ENCODE measurements at regions not wholly inside any gene's neighbourhood (a gene's known extent, or its start where the extent isn't known, plus 50 kb on each side); places are given as distances from the start of the nearest gene placed in this dataset.
"Not testable (repeated sequence)": the region's sequence is repeated elsewhere in the genome, so short reads cannot be mapped to it uniquely, and the experiment has no call there.

DNA sequence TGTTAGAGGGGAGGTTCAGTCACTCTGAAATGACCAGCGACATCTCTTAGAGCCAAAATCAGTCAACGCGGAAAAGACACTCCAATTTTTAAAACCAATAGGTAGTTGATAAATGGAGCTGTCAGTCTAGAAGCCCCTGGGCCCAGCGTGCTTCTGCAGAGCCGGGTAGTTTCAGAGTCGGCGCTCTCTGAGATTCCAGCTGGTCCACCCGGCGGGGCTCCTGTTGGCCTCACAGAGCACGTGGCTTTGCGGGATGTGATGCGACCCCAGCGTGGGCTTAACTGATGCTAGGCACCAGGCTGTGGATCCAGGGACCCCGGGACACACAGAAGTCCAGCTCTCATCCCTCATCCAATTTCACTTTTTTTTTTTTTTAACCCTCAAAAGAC is 245.9 kb downstream of the BCL2L11 start:
- TF ChIP-seq POLR2A (IDR thresholded peaks at IDR 0.05; ENCODE audit: low read depth, low read length); MAFK (IDR thresholded peaks at IDR 0.05; ENCODE audit: low read depth, low read length); RAD21 (IDR thresholded peaks at IDR 0.05; ENCODE audit: low read length): not testable (repeated sequence)
- TF ChIP-seq, protein P1, sequence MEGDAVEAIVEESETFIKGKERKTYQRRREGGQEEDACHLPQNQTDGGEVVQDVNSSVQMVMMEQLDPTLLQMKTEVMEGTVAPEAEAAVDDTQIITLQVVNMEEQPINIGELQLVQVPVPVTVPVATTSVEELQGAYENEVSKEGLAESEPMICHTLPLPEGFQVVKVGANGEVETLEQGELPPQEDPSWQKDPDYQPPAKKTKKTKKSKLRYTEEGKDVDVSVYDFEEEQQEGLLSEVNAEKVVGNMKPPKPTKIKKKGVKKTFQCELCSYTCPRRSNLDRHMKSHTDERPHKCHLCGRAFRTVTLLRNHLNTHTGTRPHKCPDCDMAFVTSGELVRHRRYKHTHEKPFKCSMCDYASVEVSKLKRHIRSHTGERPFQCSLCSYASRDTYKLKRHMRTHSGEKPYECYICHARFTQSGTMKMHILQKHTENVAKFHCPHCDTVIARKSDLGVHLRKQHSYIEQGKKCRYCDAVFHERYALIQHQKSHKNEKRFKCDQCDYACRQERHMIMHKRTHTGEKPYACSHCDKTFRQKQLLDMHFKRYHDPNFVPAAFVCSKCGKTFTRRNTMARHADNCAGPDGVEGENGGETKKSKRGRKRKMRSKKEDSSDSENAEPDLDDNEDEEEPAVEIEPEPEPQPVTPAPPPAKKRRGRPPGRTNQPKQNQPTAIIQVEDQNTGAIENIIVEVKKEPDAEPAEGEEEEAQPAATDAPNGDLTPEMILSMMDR (conservative IDR thresholded peaks at IDR 0.05; ENCODE audit: low read depth, low read length) = not testable (repeated sequence)
